Progenitor cell of endocrine pancreas (in vitro differentiated cells): ENCODE measurements at regions not wholly inside any gene's neighbourhood (a gene's known extent, or its start where the extent isn't known, plus 50 kb on each side); places are given as distances from the start of the nearest gene placed in this dataset.

ENCODE experiments used
- DNase-seq: peaks from one replicate; pipeline ENCODE4 v3.0.0; 2021; ENCODE audit warnings: low spot score; ENCODE audit not compliant: unreplicated experiment
- H3K27ac Mint-ChIP-seq: 2 replicates; pipeline ENCODE4 v1.8.0; 2021; ENCODE audit warnings: mild to moderate bottlenecking, moderate library complexity, mixed read lengths
- H3K27me3 Mint-ChIP-seq: 2 replicates; pipeline ENCODE4 v1.8.0; 2021; ENCODE audit warnings: mixed read lengths
- H3K36me3 Mint-ChIP-seq: 2 replicates; pipeline ENCODE4 v1.8.0; 2022; ENCODE audit warnings: mixed read lengths; ENCODE audit not compliant: insufficient read depth
- H3K4me1 Mint-ChIP-seq: 2 replicates; pipeline ENCODE4 v1.8.0; 2021; ENCODE audit warnings: low read depth, mixed read lengths
- H3K4me3 Mint-ChIP-seq: 2 replicates; pipeline ENCODE4 v1.8.0; 2021; ENCODE audit warnings: low read depth, mild to moderate bottlenecking, moderate library complexity, mixed read lengths
- H3K9me3 Mint-ChIP-seq: 2 replicates; pipeline ENCODE4 v1.8.0; 2021; ENCODE audit warnings: low read depth, mixed read lengths
- TF ChIP-seq, protein P1 (sequence below): fragments of 200-600 bp; sonication (generic); IDR thresholded peaks from one replicate; pipeline ENCODE4 v1.5.0; 2021; ENCODE audit warnings: antibody characterized with exemption, mild to moderate bottlenecking; ENCODE audit not compliant: unreplicated experiment

DNA sequence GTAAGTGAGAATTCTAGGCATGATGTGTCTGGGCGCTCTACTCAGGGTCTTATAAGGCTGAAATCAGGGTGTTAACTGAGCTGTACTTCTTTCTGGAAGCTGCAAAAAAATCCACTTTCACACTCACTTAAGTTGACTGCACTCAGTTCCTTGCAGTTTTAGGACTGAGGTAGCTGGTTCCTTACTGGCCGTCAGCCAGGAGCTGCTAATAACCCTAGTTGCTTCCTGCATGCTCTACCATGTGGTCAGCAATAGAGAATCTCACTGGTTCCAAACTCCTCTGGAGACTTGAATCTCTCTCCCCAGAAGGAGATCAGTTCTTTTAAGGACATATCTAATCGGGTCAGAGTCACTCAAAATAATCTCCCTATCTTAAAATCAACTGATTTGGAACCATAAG is 911.2 kb downstream of the EFNA5 start:
- no peaks in the 10 kb centered on the region for H3K36me3 Mint-ChIP-seq
- H3K4me1 Mint-ChIP-seq: peaks cover 7% of the 10 kb centered on the region
- H3K9me3 Mint-ChIP-seq: peaks cover 3% of the 10 kb centered on the region
- TF ChIP-seq, protein P1, sequence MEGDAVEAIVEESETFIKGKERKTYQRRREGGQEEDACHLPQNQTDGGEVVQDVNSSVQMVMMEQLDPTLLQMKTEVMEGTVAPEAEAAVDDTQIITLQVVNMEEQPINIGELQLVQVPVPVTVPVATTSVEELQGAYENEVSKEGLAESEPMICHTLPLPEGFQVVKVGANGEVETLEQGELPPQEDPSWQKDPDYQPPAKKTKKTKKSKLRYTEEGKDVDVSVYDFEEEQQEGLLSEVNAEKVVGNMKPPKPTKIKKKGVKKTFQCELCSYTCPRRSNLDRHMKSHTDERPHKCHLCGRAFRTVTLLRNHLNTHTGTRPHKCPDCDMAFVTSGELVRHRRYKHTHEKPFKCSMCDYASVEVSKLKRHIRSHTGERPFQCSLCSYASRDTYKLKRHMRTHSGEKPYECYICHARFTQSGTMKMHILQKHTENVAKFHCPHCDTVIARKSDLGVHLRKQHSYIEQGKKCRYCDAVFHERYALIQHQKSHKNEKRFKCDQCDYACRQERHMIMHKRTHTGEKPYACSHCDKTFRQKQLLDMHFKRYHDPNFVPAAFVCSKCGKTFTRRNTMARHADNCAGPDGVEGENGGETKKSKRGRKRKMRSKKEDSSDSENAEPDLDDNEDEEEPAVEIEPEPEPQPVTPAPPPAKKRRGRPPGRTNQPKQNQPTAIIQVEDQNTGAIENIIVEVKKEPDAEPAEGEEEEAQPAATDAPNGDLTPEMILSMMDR: no peak
- H3K4me3 Mint-ChIP-seq: no peak overlapping the region
- H3K27ac Mint-ChIP-seq: no peak overlapping the region
- no peaks in the 10 kb centered on the region for H3K27me3 Mint-ChIP-seq
- no peak for DNase-seq

DNA sequence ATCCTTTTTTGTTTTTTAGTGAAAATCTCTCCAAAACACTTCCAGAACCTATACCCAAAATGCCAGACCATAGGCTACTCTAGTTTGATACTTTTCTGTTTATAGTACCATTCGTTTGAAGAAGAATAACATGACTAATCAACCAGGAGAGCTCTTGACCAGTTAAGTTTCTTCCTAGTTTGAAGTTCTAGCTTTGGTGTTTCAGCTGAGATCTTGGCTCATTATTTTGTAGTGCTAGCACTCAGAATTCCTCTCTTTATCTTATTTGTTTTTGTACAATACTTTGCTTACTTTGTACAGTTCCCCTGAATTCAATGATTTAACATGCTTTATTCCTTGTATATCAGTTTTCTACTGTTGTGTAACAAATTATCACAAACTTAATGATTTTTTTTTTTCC is 911.6 kb downstream of the EFNA5 start:
- Mint-ChIP-seq H3K4me1 (peaks cover 7% of the 10 kb centered on the region), H3K36me3 (no peaks in the 10 kb centered on the region), H3K9me3 (peaks cover 3% of the 10 kb centered on the region), H3K4me3 (no peak overlapping the region), H3K27ac (no peak overlapping the region), H3K27me3 (no peaks in the 10 kb centered on the region)
- TF ChIP-seq, protein P1: no peak
- no peak for DNase-seq

DNA sequence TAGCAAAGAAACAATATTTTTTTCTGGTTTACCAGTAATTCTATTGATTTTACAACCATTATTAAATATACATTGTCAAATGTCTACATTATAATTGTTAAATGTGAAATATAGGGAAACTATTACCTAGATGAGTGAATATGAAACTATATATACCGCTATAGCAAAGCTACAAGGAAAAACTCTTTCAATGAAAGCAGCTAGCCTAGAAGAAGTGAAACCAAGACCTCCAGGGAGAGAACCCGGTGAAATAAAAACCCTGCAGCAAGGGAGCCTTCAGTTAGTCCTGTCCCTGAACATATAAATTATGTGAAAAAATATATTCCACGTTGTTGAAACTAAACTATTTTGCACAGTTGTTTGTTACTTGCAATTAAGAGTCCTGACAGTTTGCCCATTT is 913.1 kb downstream of the EFNA5 start:
- no peaks in the 10 kb centered on the region for H3K27me3 Mint-ChIP-seq
- DNase-seq: no peak
- H3K4me3 Mint-ChIP-seq: no peak overlapping the region
- no peaks in the 10 kb centered on the region for H3K36me3 Mint-ChIP-seq
- no peak overlapping the region for H3K27ac Mint-ChIP-seq
- TF ChIP-seq, protein P1: no peak
- peaks cover 2% of the 10 kb centered on the region for H3K4me1 Mint-ChIP-seq
- peaks cover 3% of the 10 kb centered on the region for H3K9me3 Mint-ChIP-seq

DNA sequence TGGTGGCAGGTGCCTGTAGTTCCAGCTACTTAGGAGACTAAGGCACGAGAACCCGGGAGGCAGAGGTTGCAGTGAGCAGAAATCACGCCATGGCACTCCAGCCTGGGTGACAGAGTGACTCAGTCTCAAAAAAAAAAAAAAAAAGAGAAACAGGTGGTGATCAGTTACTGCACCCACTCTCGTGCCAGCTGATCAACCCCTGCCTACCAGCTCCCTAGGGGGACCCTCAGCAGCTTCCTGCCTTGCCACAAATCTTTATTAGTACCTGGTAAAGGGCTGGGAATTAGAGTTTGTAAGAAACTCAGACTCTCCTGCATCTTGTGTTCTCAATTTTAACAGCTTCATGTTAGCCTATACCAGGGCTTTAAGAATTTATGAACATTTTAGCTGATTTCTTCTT is 914.9 kb downstream of the EFNA5 start:
- Mint-ChIP-seq H3K27ac (no peak overlapping the region), H3K27me3 (no peaks in the 10 kb centered on the region), H3K4me1 (no peaks in the 10 kb centered on the region), H3K9me3 (peaks cover 3% of the 10 kb centered on the region), H3K4me3 (no peak overlapping the region), H3K36me3 (no peaks in the 10 kb centered on the region)
- DNase-seq: no peak
- TF ChIP-seq, protein P1: no peak

DNA sequence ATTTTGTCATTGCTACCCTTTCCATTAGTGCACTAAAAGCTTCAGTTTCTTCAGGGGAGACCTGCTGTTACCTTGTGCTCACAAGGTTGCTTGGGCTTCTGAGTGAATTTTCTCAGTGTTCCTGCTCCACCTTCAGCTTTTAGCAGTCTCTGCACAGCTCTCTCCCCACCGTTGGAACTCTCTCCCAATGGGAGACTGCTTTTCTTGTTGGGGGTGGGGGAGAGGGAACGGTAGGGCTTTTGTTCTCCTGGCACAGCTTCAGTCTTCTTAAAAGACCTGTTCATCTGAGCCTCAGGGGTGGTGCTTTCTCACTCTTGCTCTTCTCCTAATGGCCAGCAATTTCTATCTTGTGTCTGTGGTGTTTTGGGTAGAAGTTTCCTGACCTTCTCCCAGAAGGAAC is 915.7 kb downstream of the EFNA5 start:
- H3K27me3 Mint-ChIP-seq: no peaks in the 10 kb centered on the region
- no peak overlapping the region for H3K4me3 Mint-ChIP-seq
- no peaks in the 10 kb centered on the region for H3K36me3 Mint-ChIP-seq
- H3K4me1 Mint-ChIP-seq: no peaks in the 10 kb centered on the region
- DNase-seq: no peak
- H3K9me3 Mint-ChIP-seq: no peaks in the 10 kb centered on the region
- TF ChIP-seq, protein P1: no peak
- H3K27ac Mint-ChIP-seq: no peak overlapping the region
